Ovary (tissue), 7 donors: ENCODE measurements at regions not wholly inside any gene's neighbourhood (a gene's known extent, or its start where the extent isn't known, plus 50 kb on each side); places are given as distances from the start of the nearest gene placed in this dataset.
"Not testable (repeated sequence)": the region's sequence is repeated elsewhere in the genome, so short reads cannot be mapped to it uniquely, and the experiment has no call there.

Source experiments
- DNase-seq, 5 donors: peaks; one replicate each; pipeline ENCODE4 v3.0.0-alpha.2; 2019 to 2020
- H3K27ac ChIP-seq, 2 donors: fragments of 200-600 bp; one replicate each; pipeline versions ENCODE4 v1.5.1 to v1.8.0; 2019 to 2022
- H3K27me3 ChIP-seq: fragments of 200-600 bp; one replicate; pipeline ENCODE4 v1.8.0; 2022
- H3K36me3 ChIP-seq: fragments of 200-600 bp; sonication (generic); one replicate; pipeline ENCODE4 v1.5.1; 2019
- H3K4me1 ChIP-seq: one replicate; pipeline ENCODE4 v1.8.1; 2013; ENCODE audit warnings: mild to moderate bottlenecking, moderate library complexity; ENCODE audit not compliant: insufficient read depth
- H3K4me3 ChIP-seq: fragments of 200-600 bp; sonication (generic); one replicate; pipeline ENCODE4 v1.5.1; 2017
- H3K9me3 ChIP-seq, 2 donors: fragments of 200-600 bp in 1 of 2; sonication (generic) in 1 of 2; one replicate each; pipeline versions ENCODE4 v1.5.1 to v1.8.1; 2013 to 2019; ENCODE audit warnings: mild to moderate bottlenecking in 1 of 2, moderate library complexity in 1 of 2
- EP300 ChIP-seq: sonication (generic); formaldehyde crosslinking; IDR thresholded peaks from one replicate; pipeline ENCODE4 v1.6.1; 2017; ENCODE audit warnings: antibody characterized with exemption
- POLR2A ChIP-seq: fragments of 450-650 bp; IDR thresholded peaks from one replicate; pipeline ENCODE4 v1.6.1; 2017; ENCODE audit warnings: antibody characterized with exemption, mild to moderate bottlenecking, moderate library complexity
- WGBS, 3 donors: extraction: QIAGEN DNeasy Blood & Tissue Kit in 1 of 3; methylation state at CpG; one replicate each; pipeline versions ENCODE4 v1.1.5 to v1.1.7; 2013 to 2017; 5-methylcytosine and 5-hydroxymethylcytosine counted together
- intact Hi-C, 4 donors: fragments of 100-400 bp; cut with DNase I; formaldehyde crosslinking; loops; one replicate each; pipeline versions ENCODE4 v1.11.0 to v1.15.1; 2022 to 2023
- TF ChIP-seq, protein P1 (sequence below), 3 donors: fragments of 450-650 bp in 2 of 3; fragments of 200-600 bp in 1 of 3; IDR thresholded peaks; one replicate each; pipeline versions ENCODE4 v1.5.1 to v1.8.0; 2016 to 2022; ENCODE audit warnings: antibody characterized with exemption in 3 of 3, mild to moderate bottlenecking in 1 of 3
- donor health status: DM: no; HTN: no; CAD: no; lungs with moderate emphysema.
- donor health status: DM: no; HTN: no; CAD: no.
- donor health status: Bipolar disorder and iron deficiency.
- donor health status: DM: no; HTN: no; CAD: no.
- donor health status: DM: yes; HTN: yes; CAD: no.

DNA sequence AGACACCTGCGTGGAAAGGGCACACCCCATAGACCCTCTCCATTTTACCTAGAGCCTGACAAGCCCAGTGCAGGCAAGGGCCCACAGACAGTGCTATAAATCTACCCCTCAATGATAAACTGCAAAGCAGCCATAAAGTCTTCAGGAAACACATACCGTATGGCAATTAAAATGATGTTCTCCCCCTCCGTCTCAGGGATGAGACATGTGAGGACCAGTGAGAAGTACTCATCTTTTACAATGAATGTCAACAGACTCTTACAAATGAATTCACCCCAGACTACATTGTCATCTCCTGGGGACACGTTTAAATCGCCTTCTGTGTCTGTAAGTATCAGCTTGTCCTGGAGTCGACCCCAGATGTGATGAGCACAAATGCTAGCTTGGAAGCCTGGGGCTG lies 362.7 kb downstream of the ADGRD1 start:
- H3K36me3 ChIP-seq: no peaks in the 10 kb centered on the region
- TF ChIP-seq EP300 (no peak), POLR2A (no peak)
- TF ChIP-seq, protein P1, sequence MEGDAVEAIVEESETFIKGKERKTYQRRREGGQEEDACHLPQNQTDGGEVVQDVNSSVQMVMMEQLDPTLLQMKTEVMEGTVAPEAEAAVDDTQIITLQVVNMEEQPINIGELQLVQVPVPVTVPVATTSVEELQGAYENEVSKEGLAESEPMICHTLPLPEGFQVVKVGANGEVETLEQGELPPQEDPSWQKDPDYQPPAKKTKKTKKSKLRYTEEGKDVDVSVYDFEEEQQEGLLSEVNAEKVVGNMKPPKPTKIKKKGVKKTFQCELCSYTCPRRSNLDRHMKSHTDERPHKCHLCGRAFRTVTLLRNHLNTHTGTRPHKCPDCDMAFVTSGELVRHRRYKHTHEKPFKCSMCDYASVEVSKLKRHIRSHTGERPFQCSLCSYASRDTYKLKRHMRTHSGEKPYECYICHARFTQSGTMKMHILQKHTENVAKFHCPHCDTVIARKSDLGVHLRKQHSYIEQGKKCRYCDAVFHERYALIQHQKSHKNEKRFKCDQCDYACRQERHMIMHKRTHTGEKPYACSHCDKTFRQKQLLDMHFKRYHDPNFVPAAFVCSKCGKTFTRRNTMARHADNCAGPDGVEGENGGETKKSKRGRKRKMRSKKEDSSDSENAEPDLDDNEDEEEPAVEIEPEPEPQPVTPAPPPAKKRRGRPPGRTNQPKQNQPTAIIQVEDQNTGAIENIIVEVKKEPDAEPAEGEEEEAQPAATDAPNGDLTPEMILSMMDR (IDR thresholded peaks at IDR 0.05): no peak
- no peaks in the 10 kb centered on the region for H3K4me1 ChIP-seq
- H3K4me3 ChIP-seq: no peak overlapping the region
- H3K9me3 ChIP-seq: no peaks in the 10 kb centered on the region
- WGBS, 3 donors: 60 to 73% (median 69%) methylated on average over 6 of the region's 6 CpGs
- intact Hi-C loops: no loop called here
- H3K27me3 ChIP-seq: no peaks in the 10 kb centered on the region
- DNase-seq: no peak
- H3K27ac ChIP-seq: no peak overlapping the region

DNA sequence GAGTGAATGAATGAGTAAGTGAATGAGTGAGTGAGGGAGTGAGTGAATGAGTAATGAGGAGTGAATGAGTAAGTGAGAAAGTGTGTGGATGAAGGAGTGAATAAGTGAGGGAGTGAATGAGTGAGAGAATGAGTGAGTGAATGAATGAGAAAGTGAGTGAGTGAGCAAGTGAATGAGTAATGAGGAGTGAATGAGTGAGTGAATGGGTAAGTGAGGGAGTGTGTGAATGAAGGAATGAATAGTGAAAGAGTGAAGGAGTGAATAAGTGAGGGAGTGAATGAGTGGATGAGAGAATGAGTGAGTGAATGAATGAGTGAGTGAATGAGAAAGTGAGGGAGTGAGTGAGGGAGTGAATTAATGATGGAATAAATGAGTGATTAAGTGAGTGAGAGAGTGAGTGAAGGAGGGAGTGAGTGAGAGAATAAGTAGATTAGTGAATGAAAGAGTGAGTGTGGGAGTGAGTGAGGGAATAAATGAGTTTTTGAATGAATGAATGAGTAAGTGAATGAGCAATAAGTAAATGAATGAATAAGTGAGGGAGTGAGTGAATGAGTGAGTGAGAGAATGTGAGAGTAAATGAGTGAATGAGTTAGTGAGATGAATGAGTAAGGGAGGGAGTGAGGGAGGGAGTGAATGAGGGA lies 364.5 kb downstream of the ADGRD1 start:
- Histone ChIP-seq H3K4me1 (no peaks in the 10 kb centered on the region), H3K27ac (no peak overlapping the region), H3K36me3 (no peaks in the 10 kb centered on the region), H3K27me3 (no peaks in the 10 kb centered on the region), H3K4me3 (no peak overlapping the region), H3K9me3 (no peaks in the 10 kb centered on the region)
- TF ChIP-seq EP300 (no peak), POLR2A (no peak)
- TF ChIP-seq, protein P1 (IDR thresholded peaks at IDR 0.05): no peak
- no peak for DNase-seq
- intact Hi-C loops: no loop called here

DNA sequence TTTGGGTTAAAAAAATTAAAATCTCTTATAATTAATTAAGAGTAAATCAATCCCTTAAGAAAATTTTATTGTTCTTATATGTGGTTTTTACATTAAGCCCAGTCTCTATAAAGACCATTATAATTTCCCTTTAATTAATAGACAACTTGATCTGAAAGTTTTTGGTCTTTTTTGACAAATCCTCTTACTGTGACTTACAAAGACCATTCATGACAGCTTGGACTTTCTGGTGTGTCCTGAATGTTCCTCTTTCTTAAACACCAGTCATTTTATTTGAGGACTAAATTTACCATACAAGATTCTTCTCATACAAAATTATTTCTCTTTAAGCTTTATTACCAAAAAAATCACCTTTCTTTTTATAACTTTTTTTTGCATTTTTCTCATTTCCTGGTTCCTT lies 368.3 kb downstream of the ADGRD1 start:
- H3K4me1 ChIP-seq: no peaks in the 10 kb centered on the region
- no peak overlapping the region for H3K27ac ChIP-seq
- no peak overlapping the region for H3K4me3 ChIP-seq
- H3K9me3 ChIP-seq: no peaks in the 10 kb centered on the region
- DNase-seq: no peak
- intact Hi-C loops: no loop called here
- H3K27me3 ChIP-seq: no peaks in the 10 kb centered on the region
- TF ChIP-seq, protein P1 (IDR thresholded peaks at IDR 0.05): no peak
- TF ChIP-seq POLR2A: no peak
- no peak for TF ChIP-seq EP300
- H3K36me3 ChIP-seq: no peaks in the 10 kb centered on the region

DNA sequence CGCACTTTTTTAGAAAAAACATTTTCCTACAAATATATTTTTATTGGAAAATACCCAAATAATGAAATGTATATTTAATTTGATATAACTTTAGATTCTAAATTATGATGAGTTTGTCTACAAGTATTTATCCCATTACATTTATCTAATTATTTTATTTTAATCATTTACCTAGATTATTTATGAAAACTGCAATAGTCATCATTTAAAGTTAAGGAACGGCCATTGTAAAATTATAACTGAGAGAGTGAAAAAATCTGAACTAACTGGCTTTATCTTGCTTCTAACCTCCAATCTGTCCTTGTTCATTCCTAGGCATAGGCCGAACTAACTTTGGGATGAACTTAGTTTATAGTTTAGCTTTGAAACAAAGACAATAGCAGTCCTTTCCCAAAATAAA lies 368.8 kb downstream of the ADGRD1 start:
- H3K27me3 ChIP-seq, H3K4me1 ChIP-seq, H3K4me3 ChIP-seq, H3K36me3 ChIP-seq, intact Hi-C loops, H3K9me3 ChIP-seq, DNase-seq, H3K27ac ChIP-seq: not testable (repeated sequence)
- WGBS, 3 donors: 70 to 89% (median 89%) methylated on average over 3 of the region's 3 CpGs

DNA sequence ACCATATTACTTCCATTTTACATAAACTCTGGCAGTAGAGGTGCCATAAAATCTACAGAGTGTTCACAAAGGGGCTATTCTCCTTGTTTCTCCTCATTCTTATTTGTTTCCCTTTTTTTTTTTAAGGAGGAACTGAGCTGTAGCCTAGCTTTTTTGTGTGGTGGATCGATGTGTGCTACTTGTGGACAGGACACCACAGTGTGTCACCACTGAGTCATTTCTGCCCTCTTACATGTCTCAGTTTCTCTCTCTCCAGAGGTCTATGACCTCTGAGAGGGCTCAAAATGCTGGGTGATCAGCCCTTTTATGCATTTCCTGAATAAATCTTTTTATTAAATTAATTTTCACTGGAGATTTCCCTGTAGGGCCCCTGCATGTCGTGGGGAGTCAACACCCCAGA lies 370.2 kb downstream of the ADGRD1 start:
- H3K4me1 ChIP-seq: no peaks in the 10 kb centered on the region
- no peaks in the 10 kb centered on the region for H3K36me3 ChIP-seq
- no peak overlapping the region for H3K4me3 ChIP-seq
- WGBS, 3 donors: 36 to 61% (median 40%) methylated on average over 2 of the region's 2 CpGs
- intact Hi-C loops: no loop called here
- no peak overlapping the region for H3K27ac ChIP-seq
- no peak for TF ChIP-seq POLR2A
- TF ChIP-seq EP300: no peak
- TF ChIP-seq, protein P1 (IDR thresholded peaks at IDR 0.05): no peak
- H3K27me3 ChIP-seq: no peaks in the 10 kb centered on the region
- no peak for DNase-seq
- H3K9me3 ChIP-seq: no peaks in the 10 kb centered on the region
